Colonic mucosa (tissue), 4 donors: ENCODE measurements at regions not wholly inside any gene's neighbourhood (a gene's known extent, or its start where the extent isn't known, plus 50 kb on each side); places are given as distances from the start of the nearest gene placed in this dataset.
"Not testable (repeated sequence)": the region's sequence is repeated elsewhere in the genome, so short reads cannot be mapped to it uniquely, and the experiment has no call there.

Experiments
- DNase-seq: peaks from one replicate; pipeline ENCODE4 v3.0.0-alpha.2; 2020
- H3K27ac ChIP-seq: fragments of 200-600 bp; one replicate; pipeline ENCODE4 v1.8.0; 2021
- H3K27me3 ChIP-seq: fragments of 200-600 bp; one replicate; pipeline ENCODE4 v1.8.0; 2021
- H3K36me3 ChIP-seq: fragments of 200-600 bp; one replicate; pipeline ENCODE4 v1.8.0; 2021
- H3K4me1 ChIP-seq: fragments of 200-600 bp; one replicate; pipeline ENCODE4 v1.8.0; 2021; ENCODE audit warnings: mild to moderate bottlenecking
- H3K4me3 ChIP-seq: fragments of 200-600 bp; one replicate; pipeline ENCODE4 v1.8.0; 2021
- H3K9ac ChIP-seq, 2 donors: one replicate each; pipeline ENCODE4 v1.7.0; 2013; ENCODE audit warnings: control low read depth in 2 of 2, low read depth in 2 of 2, low read length in 2 of 2
- H3K9me3 ChIP-seq: fragments of 200-600 bp; one replicate; pipeline ENCODE4 v1.8.0; 2021
- CTCF ChIP-seq: fragments of 200-600 bp; IDR thresholded peaks from one replicate; pipeline ENCODE4 v1.8.0; 2022; ENCODE audit warnings: antibody characterized with exemption, mild to moderate bottlenecking
- intact Hi-C: fragments of 100-400 bp; cut with DNase I; formaldehyde crosslinking; loops from one replicate; pipeline ENCODE4 v1.14.1; 2022
- donor health status: healthy.
- donor health status: DM: no; HTN: no; CAD: no.
- donor health status: DM: no; HTN: no; CAD: no.

- no peak for DNase-seq
- no peak overlapping the region for H3K4me3 ChIP-seq
- no peak overlapping the region for H3K27ac ChIP-seq
- no peaks in the 10 kb centered on the region for H3K4me1 ChIP-seq
- no peaks in the 10 kb centered on the region for H3K27me3 ChIP-seq
- H3K9me3 ChIP-seq, result no peaks in the 10 kb centered on the region
- no peak overlapping the region for H3K9ac ChIP-seq
- no peaks in the 10 kb centered on the region for H3K36me3 ChIP-seq
- intact Hi-C loops, result no loop called here
- TF ChIP-seq CTCF, result no peak
These were observed 125.3 kb upstream of the MARCHF11 start for GRCh38 chr5:16304846-16305245.

- Histone ChIP-seq H3K9ac (no peak overlapping the region), H3K9me3 (no peaks in the 10 kb centered on the region), H3K4me3 (no peak overlapping the region), H3K4me1 (no peaks in the 10 kb centered on the region), H3K27ac (no peak overlapping the region), H3K27me3 (no peaks in the 10 kb centered on the region), H3K36me3 (no peaks in the 10 kb centered on the region)
- no peak for DNase-seq
- TF ChIP-seq CTCF, result no peak
- intact Hi-C loops, result no loop called here
These were observed 117.4 kb upstream of the MARCHF11 start for GRCh38 chr5:16296946-16297345.

DNA sequence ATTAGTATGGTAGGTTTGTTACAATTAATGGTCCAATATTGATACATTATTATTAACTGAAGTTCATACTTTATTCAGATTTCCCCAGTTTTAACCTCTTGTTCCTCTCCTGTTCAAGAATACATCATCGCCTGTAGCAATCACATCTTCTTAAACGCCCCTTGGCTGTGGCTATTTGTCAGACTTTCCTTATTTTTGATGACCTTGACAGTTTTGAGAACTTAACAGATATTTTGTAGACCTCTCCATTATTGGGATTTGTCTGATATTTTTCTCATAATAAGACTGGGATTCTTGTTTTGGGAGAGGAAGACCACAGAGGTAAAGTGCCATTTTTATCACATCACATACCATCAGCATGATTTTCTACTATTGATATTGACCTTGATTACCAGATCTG, 112.3 kb upstream of the MARCHF11 start:
- no peak for DNase-seq
- Histone ChIP-seq H3K4me1 (no peaks in the 10 kb centered on the region), H3K4me3 (no peak overlapping the region), H3K27ac (no peak overlapping the region), H3K27me3 (no peaks in the 10 kb centered on the region), H3K9me3 (no peaks in the 10 kb centered on the region), H3K9ac (no peak overlapping the region), H3K36me3 (no peaks in the 10 kb centered on the region)
- TF ChIP-seq CTCF, result no peak
- intact Hi-C loops, result no loop called here

DNA sequence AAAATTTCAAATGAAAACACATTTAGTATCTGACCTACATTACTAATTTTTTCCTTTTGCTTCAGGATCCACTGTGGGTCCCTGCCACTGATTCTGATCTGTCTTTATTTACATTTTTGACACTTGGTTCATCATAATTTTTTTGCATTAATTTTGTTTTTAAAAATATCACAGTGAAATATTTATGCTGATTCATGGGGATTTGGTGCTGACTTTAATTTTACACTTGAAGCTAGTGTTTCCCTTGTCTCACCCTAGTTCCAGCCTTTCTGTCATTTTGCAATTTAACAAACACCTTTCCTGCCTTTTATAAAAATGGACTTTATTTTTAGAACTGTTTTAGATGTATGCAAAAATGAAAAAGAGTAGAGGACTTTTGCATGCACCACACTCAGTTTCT, 111.9 kb upstream of the MARCHF11 start:
- no peak for DNase-seq
- Histone ChIP-seq H3K4me3 (no peak overlapping the region), H3K36me3 (no peaks in the 10 kb centered on the region), H3K9me3 (no peaks in the 10 kb centered on the region), H3K4me1 (no peaks in the 10 kb centered on the region), H3K9ac (no peak overlapping the region), H3K27me3 (no peaks in the 10 kb centered on the region), H3K27ac (no peak overlapping the region)
- no peak for TF ChIP-seq CTCF
- intact Hi-C loops, result no loop called here

DNA sequence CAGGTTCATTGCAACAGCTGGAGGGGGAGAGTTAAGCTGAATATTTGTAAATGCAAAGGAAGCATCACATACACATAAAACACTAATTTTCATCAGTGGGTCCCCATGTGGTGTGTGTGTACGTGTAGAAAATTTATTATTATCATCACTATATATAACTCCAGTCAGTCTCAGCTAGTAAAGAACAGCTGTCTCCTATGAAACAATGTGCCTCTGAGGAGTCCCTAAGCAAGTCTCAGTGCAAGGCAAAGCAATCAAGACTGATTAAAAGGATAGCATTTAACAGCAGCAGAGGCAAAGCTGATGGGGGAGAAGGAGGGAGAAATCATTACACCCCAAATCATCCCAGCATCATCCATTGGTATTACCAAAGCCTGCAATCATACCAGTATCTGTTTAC, 104.2 kb upstream of the MARCHF11 start:
- Histone ChIP-seq H3K9me3 (no peaks in the 10 kb centered on the region), H3K27ac (no peak overlapping the region), H3K9ac (no peak overlapping the region), H3K4me3 (no peak overlapping the region), H3K36me3 (no peaks in the 10 kb centered on the region), H3K27me3 (no peaks in the 10 kb centered on the region), H3K4me1 (no peaks in the 10 kb centered on the region)
- TF ChIP-seq CTCF, result no peak
- intact Hi-C loops, result no loop called here
- DNase-seq, result no peak

- H3K27ac ChIP-seq, intact Hi-C loops, H3K4me1 ChIP-seq, H3K9ac ChIP-seq, H3K9me3 ChIP-seq, H3K4me3 ChIP-seq, H3K36me3 ChIP-seq, DNase-seq, H3K27me3 ChIP-seq: not testable (repeated sequence)
These were observed 97.3 kb upstream of the MARCHF11 start for GRCh38 chr5:16276859-16277258.
